RPMI7951 (cell line): ENCODE measurements at regions not wholly inside any gene's neighbourhood (a gene's known extent, or its start where the extent isn't known, plus 50 kb on each side); places are given as distances from the start of the nearest gene placed in this dataset.
"Not testable (repeated sequence)": the region's sequence is repeated elsewhere in the genome, so short reads cannot be mapped to it uniquely, and the experiment has no call there.

ENCODE experiments used
- DNase-seq: peaks from one replicate; pipeline ENCODE4 v3.0.0-alpha.2; 2012; ENCODE audit warnings: low read depth

DNA sequence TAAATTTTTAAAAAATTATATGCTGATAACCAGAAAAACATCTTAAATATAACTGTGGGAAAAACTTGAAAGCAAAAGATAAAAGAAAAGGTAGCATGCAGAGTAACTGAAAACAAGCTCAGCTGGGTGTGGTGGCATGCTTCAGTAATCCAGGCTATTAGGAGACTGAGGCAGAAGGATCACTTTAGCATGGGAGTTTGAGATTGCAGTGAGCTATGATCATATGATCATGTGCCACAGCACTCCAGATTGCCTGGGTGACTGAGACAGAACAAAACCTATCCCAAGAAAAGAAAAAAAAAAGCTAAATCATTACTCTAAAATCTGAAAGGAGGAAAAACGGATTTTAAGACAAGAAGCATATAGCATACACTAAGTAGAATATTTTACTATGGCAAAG lies 1624.0 kb downstream of the AMY1C start:
- no peak for DNase-seq

DNA sequence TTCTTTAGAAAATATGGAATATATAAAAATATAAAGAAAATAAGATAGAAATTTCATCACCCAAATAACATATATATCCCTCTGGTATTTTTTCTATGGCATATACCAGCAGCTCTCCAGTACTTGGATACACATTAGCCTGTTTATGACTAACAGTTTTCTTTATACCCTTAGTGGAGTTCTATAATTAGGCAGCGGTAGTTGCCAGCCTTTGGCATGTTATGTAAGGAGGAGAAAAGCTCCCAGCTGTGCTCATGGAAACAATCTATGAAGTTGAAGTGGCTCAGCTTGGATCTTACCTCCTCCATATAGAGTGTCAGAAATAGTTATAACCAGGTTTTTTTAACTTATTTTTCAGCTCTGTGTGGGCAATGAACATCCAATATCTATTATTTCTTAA lies 1636.8 kb downstream of the AMY1C start:
- no peak for DNase-seq

DNA sequence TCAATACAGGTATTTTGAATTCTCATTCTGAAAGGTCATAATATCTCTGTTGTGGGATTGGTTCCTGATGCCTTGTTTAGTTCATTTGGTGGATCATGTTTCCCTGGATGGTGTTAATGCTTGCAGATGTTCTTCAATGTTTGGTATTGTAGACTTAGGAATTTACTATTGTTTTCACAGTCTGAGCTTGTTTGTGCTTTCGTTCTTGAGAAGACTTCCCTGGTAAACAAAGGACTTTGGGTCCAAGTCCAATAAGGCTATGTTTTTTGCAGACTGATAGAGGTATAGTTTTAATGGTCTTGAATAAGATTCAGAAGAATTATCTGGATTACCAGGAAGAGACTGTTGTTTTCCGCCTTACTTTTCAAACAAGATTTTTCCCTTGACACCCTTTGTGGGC lies 1646.3 kb downstream of the AMY1C start:
- no peak for DNase-seq

DNA sequence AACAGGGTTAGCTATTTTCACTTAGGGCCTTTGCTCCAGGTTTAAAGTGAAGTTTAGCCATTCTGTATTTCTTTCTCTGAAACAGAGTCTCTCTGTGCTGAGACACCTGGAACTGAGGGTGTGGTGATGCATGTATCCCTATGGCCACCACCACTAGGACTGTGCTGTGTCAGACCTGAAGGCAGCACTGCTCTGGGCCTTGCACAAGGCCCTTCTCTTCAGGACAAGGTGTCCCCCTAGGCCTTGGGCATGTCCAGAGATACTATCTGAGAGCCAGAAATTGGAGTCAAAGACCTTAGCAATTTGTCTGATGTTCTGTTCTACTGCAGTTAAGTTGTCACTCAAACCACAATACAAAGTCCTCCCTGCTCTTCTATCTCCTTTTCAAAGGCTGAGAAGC lies 1649.2 kb downstream of the AMY1C start:
- no peak for DNase-seq

DNA sequence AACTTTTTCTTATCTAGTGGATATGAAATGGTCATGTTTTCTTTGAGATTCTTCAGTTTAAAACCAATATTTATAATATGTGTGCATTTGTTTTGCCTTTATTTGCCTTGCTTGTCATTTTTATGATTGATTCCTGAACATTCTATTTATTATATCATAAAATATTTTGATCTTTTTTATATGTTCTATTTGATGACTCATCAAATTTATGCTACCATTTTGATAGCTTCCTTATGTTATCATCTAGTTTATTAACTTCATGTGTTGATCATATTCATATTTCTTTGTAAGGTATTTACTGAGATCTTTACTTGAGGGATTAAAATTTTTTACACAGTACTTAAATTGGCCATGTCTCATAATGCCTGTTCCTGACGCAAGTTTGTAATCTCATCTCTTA lies 1650.0 kb downstream of the AMY1C start:
- DNase-seq: no peak

DNA sequence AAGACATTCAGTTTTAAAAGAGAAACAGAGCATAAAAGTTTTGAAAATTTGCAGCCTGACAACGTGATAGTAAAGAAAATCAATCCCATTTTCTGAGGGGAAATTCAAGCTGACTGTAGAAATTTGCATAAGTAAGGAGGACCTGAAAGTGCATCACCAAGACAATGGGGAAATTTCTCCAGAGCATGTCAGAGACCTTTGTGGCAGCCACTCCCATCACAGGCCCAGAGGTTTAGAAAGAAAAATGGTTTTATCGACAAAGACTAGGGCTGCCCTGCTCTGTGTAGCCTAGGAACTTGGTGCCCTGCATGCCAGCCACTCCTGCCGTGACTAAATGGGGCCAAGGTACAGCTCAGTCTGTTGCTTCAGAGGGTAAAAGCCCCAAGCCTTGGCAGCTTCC lies 1640.2 kb upstream of the PRMT6 start:
- no peak for DNase-seq

DNA sequence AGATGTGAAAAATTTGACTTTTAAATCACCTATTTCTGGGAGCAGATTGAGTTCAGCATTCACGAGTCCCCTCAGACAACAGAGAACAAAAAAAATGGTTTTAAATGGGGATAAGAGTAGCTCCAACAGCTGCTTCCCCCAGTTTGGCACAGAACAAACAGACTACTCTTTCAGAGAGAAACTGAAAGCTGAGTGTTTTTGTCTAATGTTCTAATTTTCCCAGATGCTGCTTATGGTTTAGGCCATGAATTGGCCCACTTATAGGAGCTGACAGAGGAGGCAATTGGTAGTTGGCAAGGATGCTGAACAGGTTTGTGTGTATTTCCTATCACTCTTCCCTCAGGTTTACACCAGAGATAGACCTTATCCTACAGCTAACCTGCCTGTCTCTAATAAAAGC lies 1637.4 kb upstream of the PRMT6 start:
- DNase-seq: no peak

DNA sequence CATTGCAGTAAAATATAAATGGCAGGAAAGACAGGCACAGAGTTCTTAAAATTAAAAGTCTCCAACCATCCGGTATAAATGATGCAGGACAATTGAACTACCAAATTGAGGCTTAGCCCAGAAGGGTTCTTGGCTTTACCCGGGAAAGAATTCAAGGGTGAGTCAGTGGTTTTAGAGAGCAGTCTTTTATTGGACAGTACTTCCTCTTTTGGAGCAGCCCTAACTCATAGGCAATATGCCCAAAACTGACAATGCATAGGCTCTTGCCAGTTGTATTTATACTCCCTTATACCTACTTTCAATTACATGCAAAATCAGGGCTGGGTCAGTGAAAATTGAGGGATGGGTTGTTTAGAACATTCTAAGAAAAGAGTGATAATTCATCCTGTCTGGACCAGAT lies 1628.9 kb upstream of the PRMT6 start:
- DNase-seq: no peak

DNA sequence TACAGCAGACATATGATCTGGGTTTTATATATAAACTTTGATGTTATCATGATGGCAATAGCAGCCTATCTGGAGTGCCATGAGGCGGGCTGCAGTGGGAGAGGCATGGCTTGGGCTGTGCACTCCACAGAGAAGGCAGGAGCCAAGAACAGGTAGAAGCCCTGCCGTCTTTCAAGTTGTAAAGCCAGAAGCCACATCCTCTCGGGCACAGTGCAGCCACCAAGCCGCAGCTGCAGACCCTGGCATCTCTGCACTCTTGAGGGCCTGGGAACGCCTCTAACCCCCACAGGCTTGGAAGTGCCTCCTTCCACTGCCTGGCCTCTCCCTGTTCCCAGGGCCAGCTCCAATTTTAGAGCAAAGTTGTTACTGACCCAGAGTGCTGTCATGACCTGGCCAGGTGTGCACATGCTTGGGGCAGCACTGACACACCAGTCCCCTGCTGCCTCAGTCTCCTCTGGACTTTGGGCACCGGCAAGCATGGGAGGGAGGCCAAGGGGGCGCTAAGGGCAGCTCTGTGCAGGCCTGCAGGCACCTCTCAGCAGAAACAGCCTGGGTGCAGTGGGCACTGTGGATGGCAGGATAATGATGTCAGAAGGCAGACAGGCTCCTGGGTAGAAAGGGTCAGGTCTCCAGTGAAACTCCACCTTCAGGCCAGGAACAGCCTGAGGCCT lies 1619.8 kb upstream of the PRMT6 start:
- DNase-seq: no peak

DNA sequence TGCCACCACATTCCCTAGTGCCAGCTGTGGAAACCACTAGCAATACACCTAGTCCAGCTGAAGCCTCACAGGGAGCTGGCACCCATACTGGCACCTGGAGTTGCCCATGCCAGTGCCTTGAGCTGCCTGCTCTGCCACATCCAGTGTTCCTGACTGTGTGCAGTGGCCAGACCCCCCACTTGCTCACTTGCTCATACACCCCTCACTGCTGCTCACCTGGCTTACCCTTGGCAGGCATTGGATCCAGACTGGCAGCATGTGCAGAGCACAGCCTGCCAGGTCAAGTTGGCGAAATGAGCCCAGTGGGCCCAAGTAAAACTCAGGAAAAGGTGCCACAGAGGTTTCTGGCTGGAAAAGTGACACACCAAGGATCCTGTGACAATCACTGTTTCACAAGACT lies 1618.6 kb upstream of the PRMT6 start:
- no peak for DNase-seq

DNA sequence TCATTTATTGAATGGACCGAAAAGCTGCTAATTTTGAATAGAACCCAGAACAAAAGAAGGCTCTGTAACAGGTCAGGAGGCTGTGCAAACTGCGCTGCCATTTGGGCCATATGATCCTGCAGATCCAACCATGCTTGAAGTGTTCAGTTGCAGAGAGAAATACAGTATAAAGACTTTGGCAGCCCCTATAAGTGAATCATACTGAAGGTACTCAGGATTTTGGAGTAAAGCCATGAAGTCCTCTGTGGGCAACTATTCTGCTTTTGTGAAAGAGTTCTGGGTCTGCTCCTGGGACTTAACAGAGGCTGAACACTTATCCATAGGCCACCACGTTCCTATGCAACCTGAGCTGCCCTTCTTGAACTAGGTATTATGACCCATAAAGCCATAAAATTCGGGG lies 1613.6 kb upstream of the PRMT6 start:
- no peak for DNase-seq

DNA sequence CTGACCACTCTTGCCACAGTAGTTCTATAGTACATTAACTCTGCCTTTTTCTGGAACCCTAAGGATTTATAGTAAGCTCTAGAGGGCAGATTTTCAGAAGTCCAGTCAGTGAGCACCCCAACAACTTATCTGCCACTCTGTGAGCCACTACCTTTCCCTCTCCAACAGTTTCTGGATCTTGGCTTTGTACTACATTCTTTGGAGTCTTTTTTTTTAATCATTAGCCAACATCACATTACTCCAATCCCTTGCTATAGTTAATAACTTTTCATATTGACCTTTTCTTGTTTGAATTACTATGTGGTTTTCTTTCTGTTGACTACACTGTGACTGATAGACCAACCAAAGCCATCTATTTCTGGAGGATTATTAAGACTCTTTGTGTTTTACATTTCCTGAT lies 1596.7 kb upstream of the PRMT6 start:
- no peak for DNase-seq

DNA sequence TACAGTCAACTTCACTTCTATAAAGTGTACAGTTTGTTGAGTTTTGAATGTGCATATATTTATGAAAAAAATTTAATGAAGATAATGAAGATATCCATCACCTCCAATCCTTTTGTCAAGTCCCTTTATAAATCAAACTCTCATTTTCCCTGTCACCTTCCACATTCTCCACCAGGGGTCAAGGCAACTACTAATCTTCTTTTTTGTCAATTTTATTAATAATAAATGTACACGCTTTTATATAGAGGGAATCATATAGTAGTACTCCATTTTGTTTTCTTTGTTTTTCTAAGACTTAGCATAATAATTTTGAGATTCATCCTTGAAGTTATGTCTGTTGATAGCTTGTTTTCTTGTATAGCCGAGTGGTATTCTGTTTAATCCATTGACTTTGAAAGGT lies 1594.2 kb upstream of the PRMT6 start:
- no peak for DNase-seq

DNA sequence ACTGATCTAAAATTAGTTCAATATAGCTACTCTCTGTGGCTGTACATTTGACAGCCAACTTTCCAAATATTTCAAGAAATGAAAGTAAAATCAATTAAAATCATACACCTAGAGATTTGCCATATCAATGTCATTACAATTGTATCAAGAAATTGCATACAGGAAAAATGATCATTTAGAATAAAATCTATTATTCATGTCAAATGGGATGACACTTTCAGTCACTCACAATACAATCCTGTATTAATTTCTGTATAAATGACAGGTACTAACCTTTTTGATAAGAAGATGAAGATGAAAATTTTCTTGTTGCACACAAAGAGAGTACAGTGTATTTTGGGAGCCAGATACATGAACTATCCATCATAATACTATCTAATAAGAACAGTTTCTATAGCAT lies 1588.9 kb upstream of the PRMT6 start:
- no peak for DNase-seq

DNA sequence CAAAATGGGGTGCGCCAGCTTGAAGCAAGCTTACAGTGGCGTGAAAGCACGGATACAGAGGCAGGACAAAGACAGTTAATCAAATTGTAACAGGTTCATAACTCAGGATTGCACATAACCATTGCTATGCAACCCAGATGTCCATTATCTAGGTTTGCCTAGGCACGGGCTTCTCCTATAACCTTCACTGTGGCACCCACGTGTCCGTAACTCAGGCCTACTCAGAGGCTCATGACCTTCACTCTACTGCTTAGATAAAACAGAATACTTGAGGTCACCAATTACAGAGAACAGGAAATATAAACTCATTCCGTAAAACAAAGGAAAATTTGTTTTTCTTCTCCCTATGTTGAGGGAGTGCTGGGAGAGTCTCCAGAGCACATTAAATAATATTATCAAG lies 1585.9 kb upstream of the PRMT6 start:
- not testable (repeated sequence) for DNase-seq

DNA sequence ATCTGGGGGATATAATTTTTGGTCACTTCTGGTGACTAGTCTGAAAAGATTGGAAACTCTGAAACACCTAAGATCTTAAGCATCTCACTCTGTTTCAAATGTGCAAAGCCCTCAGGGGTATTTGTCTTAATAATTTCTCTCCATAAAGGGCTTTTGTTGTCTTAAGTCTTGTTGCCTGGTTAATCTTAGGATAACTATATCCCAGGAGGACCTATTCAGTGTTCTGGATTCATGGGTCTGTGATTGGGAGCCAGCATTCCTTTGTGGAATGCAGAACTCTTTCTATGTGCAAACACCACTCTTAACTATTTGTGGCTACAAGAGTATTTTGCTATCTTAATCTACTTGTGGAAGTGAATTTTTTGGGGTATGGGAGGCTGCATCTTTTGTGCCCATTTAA lies 1573.0 kb upstream of the PRMT6 start:
- DNase-seq: no peak

DNA sequence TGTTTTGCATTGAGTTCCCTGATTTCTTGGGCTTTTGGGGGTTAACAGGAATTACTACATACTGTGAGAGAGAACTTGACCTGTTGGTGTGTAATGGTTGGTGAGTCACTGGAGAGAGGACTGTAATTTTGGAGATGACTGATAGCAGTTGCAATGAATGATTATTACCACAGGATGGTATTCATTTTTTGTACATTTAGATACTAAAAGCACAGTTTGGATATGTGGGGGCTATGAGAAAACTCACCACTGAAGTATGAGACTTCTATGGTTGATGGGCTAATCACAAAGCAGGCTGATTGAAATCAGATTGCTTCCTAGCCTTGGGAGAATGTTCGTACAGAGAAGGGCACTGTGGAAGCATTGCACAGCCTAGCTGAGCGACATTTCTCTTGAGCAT lies 1571.3 kb upstream of the PRMT6 start:
- DNase-seq: no peak

DNA sequence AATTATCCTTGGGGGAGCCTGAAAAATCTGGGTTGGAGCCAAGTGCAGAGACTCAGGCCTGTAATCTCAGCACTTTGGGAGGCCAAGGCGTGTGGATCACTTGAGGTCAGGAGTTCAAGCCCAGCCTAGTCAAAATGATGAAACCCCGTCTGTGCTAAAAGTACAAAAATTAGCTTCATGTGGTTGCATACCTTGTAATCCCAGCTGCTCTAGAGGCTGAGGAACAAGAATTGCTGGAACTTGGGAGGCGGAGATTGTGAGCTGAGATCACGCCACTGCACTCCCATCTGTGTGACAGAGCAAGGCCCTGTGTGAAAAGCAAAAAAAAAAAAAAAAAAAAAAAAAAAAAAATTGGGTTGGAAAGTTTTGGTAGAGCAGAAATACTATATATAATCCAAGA lies 1563.6 kb upstream of the PRMT6 start:
- no peak for DNase-seq

DNA sequence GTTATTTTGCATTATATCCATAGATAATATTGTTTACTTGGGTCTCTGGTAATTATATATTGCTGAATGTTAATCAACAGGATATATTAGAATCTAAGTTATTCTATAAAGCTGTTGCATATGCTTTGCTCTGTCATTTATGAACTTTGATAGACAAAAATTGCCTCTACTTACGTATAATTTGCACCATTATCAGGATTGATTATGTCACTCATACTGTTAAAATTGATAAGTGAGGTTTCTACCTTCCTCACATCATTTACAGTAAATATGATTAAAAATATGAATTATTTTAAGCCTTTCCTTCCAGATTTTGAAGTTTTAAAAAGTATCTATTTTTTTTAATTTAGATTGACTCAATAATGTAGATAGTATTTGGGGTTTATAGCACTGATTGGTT lies 1540.4 kb upstream of the PRMT6 start:
- DNase-seq: no peak

DNA sequence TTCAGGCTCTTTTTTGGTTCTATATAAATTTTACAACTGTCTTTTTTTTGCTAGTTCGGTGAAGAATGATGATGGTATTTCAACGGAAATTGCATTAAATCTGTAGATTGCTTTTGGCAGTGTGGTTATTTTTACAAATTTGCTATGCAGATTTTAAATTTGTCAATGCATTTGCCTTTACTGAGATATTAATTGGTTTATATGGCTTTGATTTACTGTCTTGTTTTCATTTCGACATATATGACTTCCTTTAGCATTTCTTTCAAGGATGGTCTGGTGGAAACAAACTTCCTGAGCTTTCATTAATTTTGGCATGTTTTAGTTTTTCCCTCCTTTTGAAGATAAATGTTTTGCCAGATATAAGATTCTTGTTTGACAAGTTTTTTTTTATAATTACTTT lies 1522.5 kb upstream of the PRMT6 start:
- no peak for DNase-seq

DNA sequence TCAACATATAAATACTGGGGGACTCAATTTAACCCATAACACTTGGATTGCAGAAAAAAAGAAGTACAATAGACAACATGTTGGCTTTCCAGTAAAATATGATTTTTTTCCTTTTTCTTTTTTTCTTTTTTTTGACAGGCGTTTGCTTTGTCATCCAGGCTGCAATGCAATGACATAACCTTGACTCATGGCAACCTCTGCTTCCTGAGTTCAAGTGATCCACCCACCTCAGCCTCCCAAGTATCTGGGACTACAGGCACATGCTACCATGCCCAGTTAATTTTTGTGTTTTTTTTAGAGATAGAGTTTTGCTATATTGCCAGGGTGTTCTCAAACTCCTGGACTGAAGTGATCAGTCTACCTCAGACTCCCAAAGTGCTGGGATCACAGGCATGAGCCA lies 1512.0 kb upstream of the PRMT6 start:
- no peak for DNase-seq

DNA sequence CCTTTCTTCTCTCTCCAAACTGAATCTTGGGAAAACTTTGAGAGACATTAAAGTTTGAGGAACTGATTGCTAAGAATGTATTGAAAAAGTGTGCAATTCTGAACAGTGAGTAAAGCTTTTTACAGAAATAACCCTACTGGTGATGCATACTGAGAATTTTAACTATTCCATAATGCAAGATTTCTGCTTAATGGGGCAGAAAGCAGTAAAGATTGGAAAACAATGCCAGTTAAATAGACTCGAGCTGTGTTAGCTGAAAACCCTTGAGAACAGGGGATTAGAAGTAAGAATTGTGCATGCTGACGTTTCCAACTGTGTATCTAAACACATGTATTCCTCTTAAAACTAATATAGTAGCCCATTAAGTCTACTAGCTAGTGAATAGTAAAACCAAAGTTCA lies 1500.2 kb upstream of the PRMT6 start:
- no peak for DNase-seq

DNA sequence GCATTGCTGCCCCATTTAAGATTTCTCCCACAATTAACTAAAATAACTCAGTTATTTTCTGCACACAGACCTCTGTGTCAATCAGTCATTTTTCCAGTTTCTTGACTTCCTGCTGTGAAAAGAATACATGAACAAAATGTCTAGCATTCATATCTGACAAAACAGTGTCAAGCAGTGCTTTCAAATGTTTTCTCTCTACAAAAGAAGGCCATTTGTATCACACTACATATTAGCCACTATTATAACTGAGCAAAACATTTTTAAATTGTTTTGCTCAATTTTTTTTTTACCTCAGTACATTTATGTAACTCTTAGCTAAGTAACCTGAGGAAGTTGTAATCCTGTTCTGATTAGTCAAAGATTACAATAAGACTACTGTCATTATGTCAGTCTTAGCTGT lies 1498.5 kb upstream of the PRMT6 start:
- no peak for DNase-seq

DNA sequence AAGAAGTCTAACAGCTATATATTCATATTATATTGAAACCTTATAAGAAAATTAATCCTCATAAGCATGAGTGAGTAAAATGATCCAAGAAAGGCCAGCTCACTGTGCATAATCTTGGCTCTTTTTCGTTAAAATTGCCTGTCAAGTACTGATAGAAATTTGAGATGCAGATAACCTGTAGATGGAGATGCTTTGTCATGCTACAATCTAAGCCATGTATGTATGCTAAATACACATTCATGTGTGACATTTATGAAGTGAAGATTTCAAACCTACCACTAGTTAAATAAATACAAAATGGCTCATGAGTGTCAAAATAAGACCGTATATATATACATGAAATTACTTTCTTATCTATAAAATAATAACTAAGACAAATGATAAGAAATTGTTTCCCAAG lies 1491.5 kb upstream of the PRMT6 start:
- DNase-seq: no peak

DNA sequence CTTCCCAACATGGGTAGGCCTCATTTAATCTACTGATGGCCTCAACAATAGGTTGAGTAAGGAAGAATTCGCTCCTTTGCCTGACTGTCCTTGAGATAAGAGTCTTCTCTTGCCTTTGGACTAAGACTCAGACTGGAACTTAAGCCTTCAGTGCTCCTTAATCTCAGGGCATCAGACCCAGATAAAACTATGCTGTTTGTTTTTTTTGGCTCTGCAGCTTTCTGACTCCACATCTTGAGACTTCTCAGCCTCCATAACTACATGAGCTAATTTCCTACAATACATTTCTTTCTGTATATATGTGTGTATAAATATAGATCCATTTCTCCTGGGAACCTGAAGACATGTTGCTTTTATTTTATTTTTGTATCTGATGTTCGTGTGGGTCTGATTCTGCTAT lies 1470.7 kb upstream of the PRMT6 start:
- no peak for DNase-seq
